ENCODE measurements at regions not wholly inside any gene's neighbourhood (a gene's known extent, or its start where the extent isn't known, plus 50 kb on each side); places are given as distances from the start of the nearest gene placed in this dataset.

DNA sequence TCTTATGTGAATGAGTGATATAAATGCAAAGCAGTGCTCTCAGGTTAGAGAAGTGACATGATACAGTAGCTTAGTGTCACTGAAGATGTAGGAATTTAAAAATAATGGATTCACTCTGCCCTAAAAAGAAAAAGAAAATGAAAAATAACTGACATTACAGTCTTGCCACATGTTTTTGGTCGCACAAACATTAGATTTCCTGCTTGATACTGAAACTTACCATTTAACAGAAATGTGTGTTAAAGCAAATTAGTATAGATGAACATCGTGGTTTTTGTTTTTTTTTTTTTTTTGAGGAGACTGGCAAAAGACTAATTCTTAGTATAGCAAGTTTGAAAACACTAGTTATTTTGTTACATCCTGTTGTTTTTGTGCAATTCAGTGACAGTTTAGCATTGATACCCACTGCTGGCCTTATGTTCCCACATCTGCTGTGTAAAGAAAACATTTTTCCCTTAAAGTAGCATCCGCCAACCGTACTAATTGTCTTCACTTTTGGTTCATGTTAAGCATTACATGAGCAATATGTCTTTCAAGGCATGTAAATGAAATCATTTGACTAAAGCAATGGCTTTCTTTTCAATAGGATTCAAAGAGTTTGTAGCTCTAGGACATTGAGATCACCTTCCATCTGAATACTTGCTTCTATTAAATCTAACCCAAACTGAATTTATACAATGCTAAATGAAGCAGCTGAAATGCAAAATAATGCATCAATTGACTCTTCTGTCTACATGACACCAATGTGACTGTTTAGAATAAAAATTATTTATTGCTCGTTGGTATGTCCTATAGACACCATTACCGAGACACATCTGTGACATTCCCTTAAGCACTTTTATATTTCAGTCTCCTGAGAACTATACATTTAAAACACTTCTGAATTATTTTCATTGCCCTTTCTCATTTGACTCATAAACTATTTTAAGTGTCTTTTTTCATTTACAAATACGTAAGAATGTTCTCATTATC lies 859.1 kb downstream of the MAT2B start:
- no peak overlapping the region for H3K4me3 ChIP-seq (ENCODE audit: low read length)
- TF ChIP-seq, protein P1, sequence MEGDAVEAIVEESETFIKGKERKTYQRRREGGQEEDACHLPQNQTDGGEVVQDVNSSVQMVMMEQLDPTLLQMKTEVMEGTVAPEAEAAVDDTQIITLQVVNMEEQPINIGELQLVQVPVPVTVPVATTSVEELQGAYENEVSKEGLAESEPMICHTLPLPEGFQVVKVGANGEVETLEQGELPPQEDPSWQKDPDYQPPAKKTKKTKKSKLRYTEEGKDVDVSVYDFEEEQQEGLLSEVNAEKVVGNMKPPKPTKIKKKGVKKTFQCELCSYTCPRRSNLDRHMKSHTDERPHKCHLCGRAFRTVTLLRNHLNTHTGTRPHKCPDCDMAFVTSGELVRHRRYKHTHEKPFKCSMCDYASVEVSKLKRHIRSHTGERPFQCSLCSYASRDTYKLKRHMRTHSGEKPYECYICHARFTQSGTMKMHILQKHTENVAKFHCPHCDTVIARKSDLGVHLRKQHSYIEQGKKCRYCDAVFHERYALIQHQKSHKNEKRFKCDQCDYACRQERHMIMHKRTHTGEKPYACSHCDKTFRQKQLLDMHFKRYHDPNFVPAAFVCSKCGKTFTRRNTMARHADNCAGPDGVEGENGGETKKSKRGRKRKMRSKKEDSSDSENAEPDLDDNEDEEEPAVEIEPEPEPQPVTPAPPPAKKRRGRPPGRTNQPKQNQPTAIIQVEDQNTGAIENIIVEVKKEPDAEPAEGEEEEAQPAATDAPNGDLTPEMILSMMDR (conservative IDR thresholded peaks at IDR 0.05; ENCODE audit: low read depth, low read length), result no peak
- DNase-seq (ENCODE audit: low read depth), result no peak

DNA sequence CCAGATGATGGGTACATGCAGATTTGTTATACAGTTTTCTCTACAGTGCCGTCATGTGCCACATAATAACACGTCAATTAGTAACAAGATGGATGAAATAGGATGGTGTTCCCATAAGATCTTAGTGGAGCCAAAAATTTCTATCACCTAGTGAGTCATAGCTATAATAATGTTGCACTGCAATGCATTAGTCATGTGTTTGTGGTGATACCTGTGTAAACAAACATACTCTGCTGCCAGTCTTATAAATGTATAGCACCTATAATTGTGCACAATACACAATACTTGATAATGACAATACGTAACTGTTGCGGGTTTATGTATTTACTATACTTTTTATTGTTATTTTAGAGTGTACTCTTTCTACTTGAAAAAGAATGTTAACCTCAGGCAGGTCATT lies 865.4 kb downstream of the MAT2B start:
- H3K4me3 ChIP-seq (ENCODE audit: low read length), result no peak overlapping the region
- no peak for DNase-seq (ENCODE audit: low read depth)
- TF ChIP-seq, protein P1 (conservative IDR thresholded peaks at IDR 0.05; ENCODE audit: low read depth, low read length), result no peak

GRCh38 chr5:164372892-164373291 lies 867.5 kb downstream of the MAT2B start:
- TF ChIP-seq, protein P1 (conservative IDR thresholded peaks at IDR 0.05; ENCODE audit: low read depth, low read length), result no peak

GRCh38 chr5:164373876-164374275 lies 868.5 kb downstream of the MAT2B start:
- no peak for DNase-seq (ENCODE audit: low read depth)
- TF ChIP-seq, protein P1 (conservative IDR thresholded peaks at IDR 0.05; ENCODE audit: low read depth, low read length), result no peak
- H3K4me3 ChIP-seq (ENCODE audit: low read length), result no peak overlapping the region

More at GRCh38 chr5:164372892-164373291, 867.5 kb downstream of the MAT2B start:
- no peak overlapping the region for H3K4me3 ChIP-seq (ENCODE audit: low read length)
- DNase-seq (ENCODE audit: low read depth), result no peak

GRCh38 chr5:164375051-164375450 lies 869.6 kb downstream of the MAT2B start:
- TF ChIP-seq, protein P1 (conservative IDR thresholded peaks at IDR 0.05; ENCODE audit: low read depth, low read length), result no peak

DNA sequence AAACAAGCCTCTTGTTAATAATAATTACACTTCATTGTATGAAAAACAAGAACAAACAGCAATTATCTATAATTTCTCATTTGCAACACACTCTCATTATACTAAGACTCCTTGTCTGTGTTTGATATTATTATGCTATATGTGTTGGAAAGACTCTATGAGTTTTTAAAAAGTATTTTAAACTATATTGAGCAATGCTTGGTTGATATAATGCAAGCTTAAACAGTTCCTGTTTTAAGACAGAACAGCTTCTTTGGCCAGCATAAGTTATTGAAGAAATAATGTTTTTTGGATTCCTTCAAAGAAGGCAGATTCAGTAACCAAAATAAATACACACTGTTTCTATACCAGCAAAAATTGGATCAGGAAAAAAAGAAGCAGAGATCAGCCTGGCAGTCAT lies 871.4 kb downstream of the MAT2B start:
- H3K4me3 ChIP-seq (ENCODE audit: low read length), result no peak overlapping the region
- DNase-seq (ENCODE audit: low read depth), result no peak
- TF ChIP-seq, protein P1 (conservative IDR thresholded peaks at IDR 0.05; ENCODE audit: low read depth, low read length), result no peak

More at GRCh38 chr5:164375051-164375450, 869.6 kb downstream of the MAT2B start:
- no peak for DNase-seq (ENCODE audit: low read depth)
- no peak overlapping the region for H3K4me3 ChIP-seq (ENCODE audit: low read length)

DNA sequence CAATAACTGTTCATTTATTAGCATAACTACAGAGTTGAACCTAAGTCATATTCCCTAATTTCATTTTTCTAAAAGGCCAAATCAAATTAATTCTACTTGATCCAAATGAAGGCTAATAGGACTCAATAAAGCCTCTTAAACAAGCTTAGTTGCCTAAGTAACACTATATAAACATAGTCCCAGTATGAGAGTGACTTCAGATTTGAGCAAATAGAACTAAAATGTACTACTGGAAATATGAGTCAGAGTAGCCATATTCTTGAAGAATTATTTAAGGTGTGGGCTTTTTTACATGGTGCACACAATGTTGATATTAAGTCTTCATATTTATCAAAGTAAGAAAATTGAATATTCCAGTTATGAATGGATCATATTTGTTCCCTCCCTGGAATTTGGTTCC lies 872.3 kb downstream of the MAT2B start:
- no peak overlapping the region for H3K4me3 ChIP-seq (ENCODE audit: low read length)
- TF ChIP-seq, protein P1 (conservative IDR thresholded peaks at IDR 0.05; ENCODE audit: low read depth, low read length), result no peak
- DNase-seq (ENCODE audit: low read depth), result peak; percentile 84
